Fibroblast of skin of left quadriceps (primary cell): ENCODE measurements at regions not wholly inside any gene's neighbourhood (a gene's known extent, or its start where the extent isn't known, plus 50 kb on each side); places are given as distances from the start of the nearest gene placed in this dataset.
"Not testable (repeated sequence)": the region's sequence is repeated elsewhere in the genome, so short reads cannot be mapped to it uniquely, and the experiment has no call there.

Experiments used
- DNase-seq, 2 experiments: peaks; one replicate each; pipeline ENCODE4 v3.0.0-alpha.2; 2013; ENCODE audit warnings: low read depth in 2 of 2

DNA sequence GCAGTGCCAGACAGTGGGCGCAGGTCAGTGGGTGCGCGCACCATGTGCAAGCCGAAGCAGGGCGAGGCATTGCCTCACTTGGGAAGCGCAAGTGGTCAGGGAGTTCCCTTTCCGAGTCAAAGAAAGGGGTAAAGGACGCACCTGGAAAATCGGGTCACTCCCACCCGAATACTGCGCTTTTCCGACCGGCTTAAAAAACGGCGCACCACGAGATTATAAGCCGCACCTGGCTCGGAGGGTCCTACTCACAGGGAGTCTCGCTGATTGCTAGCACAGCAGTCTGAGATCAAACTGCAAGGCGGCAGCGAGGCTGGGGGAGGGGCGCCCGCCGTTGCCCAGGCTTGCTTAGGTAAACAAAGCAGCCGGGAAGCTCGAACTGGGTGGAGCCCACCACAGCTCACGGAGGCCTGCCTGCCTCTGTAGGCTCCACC is 77.9 kb downstream of the NR4A2 start:
- not testable (repeated sequence) for DNase-seq

DNA sequence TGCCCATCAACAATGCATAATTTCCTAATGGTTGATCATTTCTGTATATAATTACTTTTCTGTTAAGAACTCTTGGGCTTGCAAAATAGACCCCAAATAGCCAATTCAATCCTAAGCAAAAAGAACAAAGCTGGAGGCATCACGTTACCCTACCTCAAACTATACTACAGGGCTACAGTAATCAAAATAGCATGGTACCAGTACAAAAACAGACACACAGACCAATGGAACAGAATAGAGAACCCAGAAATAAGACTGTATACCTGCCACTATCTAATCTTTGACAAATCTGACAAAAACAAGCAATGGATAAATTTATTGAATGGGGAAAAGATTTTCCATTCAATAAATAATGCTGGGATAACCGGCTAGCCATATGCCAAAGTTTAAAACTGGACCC is 78.8 kb downstream of the NR4A2 start:
- no peak for DNase-seq

DNA sequence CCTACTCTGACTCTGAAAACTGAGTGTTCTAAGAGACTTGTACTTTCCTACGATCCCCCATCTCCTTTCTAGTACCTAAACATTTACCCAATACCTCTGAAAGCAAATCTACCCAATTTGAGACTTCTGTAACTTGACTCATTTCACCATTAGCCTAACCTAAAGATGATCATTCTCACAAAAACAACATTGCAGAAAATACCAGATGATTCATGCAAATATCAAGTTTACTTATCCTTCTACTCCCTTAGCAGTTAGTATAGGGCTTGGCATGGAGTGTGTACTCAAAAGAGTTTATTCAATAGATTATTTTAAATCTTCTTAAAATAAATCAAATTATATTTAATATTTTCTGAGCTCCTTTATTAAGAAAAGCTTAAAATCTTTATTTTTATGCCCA is 89.6 kb downstream of the NR4A2 start:
- no peak for DNase-seq

DNA sequence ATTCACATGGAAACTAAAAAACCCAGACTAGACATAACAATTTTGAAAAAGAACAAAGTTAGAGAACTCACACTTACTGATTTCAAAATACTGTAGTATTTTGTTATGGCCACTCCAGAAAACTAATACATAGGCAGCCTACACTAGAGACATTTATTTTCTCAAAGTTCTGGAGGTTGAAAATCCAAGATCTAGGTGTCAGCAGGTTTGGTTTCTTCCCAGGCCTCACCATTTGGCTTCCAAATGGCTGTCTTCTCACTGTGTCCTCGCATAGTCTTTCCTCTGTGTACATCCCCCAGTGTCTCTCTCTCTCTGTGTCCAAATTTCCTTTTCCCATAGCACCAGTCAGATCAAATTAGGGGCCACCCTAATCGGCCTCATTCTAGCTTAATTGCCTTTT is 95.0 kb downstream of the NR4A2 start:
- no peak for DNase-seq

DNA sequence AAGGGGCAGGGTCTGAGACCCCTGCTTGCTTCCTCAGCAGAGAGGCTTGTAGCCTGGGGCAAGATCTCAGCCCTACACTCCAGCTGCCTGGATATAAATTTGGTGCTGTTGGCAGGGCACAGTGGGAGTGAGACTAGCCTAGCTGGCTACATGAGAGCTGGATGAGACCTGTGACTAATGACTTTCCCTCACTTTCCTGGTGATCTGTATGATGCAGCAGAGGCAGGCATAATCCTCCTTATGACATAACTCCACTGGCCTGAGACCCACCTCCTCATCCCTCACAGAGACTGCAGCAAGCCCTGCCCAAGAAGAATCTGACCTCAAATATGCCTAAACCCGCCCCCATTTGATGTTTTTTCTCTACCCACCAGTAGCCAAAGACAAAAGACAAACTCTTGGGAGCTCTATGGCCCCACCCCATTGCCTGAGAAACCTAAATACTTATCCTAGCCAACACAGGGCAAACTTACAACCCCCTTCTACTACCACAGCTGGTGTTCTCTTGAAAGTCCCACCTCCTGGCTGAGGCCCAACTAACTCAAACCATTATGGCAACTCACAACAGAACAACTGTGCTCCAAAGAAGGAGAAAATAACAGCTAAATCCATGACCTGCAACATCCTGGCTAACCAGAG is 102.7 kb downstream of the NR4A2 start:
- DNase-seq = no peak

DNA sequence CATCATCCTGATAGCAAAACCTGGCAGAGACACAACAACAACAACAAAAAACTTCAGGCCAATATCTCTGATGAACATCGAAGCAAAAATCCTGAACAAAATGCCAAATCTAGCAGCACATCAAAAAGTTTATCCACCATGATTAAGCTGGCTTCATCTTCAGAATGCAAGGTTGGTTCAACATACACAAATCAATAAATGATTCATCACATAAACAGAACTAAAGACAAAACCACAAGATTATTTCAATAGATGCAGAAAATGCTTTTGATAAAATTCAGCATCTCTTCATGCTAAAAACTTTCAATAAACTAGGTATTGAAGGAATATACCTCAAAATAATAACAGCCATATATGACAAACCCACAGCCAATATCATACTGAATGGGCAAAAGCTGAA is 109.2 kb downstream of the NR4A2 start:
- DNase-seq = not testable (repeated sequence)

DNA sequence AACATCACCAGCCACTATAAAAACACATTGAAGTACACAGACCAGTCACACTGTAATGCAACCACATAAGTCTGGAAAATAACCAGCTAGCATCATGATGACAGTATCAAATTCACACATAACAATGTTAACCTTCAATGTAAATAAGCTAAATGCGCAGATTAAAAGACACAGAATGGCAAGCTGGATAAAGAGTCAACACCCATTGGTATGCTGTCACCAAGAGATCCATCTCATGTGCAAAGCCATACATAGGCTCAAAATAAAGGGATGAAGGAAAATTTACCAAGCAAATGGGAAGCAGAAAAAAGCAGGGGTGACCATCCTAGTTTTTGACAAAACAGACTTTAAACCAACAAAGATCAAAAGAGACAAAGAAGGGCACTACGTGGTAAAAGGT is 110.8 kb downstream of the NR4A2 start:
- DNase-seq = no peak

DNA sequence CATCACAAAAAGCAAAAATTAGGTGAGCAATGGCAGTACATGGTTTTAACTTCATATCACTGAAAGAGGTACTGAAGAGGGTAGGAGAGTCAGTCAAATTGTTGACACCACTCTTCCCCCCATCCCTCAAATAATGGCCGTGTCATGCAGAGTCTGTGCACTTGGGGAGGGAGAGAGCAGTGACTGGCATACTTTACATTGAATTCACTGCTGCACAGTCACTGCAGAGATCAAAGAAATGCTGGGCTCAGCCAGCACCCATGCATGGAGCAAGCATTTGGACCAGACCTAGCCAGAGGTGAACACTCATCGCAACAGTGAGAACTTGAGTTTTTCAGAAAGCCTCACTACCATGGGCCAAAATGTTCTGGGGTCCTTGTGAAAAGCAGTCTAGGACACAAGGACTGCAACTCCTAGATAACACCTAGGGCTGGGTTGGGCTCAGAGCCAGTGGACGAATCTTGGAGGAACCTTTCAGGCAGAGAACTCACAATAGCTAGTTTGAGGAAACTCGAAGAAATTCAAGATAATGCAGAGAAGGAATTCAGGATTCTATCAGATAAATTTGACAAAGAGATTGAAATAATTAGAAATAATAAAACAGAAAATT is 112.9 kb downstream of the NR4A2 start:
- DNase-seq = no peak

DNA sequence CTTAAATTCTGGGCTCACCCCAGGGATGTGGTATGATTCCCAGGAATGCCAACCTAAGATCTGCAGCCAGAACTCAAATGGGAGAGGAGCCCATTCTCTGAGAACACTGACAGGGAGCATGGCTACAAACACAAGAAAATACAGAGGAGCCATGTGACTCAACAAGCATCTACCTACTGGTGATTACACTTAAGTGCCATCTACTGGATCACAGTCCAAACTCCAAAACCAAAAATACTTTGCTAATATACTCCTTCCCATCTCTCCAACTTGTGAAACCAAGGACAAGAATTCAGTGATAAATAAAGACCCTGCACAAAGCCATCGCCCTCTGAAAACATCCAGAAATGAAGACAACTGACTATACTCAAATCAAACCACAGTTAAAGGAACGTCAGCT is 116.9 kb downstream of the NR4A2 start:
- DNase-seq = no peak

DNA sequence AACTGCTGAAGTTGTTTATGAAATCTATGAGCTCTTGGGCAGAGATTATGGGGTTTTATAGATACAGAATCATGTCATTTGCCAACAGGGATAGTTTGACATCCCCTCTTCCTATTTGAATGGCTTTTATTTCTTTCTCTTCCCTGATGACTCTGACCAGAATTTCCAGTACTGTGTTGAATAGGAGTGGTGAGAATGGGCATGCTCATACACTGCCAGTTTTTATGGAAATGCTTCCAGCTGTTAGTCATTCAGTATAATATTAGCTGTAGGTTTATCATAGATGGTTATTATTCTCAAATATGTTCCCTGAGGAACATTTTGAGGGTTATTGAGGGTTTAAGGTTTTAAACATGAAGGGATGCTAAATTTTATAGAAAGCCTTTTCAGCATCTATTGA is 121.2 kb downstream of the NR4A2 start:
- DNase-seq = no peak

DNA sequence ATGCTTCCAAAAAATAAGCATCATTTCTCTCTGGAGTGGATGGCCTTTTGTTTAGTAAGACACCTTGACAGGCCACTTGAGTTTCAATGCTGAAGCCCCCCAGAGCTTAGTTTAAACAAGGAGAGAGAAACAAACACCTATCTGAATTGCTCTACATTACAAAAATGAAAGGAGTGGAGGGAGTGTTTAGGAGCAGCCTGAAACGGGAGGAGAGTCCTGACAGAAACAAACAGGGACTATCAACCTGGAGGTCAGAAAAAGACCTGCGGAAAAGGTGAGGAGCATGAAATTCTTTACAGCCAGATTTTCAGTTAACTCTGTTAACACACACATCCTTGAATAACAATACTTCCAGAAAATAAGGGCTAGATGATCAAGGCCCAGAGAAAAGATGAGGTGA is 126.2 kb downstream of the NR4A2 start:
- DNase-seq = no peak

DNA sequence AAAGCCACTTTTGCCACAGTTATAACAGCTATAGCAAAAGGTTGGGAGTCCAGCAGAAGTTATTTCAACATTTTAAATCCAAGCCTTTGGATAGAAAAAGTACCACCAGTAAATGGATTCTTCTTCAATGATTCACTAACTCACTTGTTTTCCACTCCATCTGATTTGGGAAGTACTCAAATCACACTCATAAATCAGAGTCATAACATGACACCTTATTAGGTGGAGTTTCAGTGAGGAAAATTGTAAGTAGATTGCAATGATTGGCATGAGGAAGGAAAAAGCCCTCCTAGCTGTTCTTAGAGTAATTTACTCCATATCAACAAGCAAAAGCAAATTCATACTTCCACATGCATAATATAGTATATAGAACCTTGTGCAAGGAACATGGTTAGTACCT is 132.9 kb downstream of the NR4A2 start:
- DNase-seq = no peak

DNA sequence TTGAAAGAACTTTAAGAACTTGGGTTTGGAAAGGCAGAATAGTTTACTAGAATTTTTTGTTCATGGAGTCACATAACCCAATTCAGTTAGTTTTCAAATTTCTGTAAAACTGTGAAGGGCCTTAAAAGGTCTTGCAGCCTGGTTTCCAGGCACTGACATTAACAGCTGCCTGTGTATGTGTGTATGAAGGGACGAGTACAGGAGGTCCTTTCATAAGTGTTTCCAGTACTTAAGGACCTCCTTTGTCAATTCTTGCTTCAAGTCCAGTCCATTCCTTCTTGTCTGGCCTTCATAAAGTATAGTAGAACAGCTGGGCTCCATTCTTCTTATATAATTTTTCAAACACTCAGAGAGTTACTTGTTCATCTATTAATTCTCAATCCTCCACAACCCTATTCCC is 136.5 kb downstream of the NR4A2 start:
- no peak for DNase-seq

DNA sequence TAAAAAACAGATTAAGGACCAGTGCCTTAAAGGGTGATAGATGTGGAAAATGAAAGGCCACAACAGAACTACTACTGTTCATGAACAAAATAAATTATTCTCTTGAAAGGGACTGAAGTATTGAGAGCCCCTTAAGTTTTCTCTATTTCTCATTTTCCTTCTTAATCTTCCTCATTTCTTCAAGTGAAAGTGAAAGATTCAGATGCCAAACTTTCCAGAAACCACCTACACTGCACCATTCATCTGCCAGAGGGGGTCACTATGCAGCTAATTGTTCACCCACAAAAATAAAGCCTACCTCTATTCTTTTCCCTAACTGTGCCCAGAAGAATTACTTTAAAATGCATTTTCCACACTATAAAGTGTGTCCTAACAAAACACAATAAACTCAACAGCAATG is 140.1 kb downstream of the NR4A2 start:
- DNase-seq = no peak

DNA sequence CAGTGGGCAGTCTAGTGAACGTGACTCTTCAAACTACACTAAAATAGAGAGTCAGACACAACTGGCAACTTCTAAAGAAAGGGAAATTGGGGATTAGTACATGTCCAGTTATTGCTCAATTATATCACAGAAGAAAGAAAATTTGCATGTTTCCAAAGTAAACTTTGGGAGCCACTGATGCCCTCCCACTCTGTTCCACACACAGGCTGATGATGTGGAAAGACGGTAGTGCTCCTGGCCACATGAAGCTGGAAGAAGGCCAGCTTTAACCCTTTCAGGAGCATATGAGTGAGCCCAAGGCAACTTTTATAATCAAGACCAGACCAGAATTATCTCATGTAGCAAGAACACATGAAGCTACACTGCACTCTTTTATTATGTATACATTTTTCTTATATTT is 141.0 kb downstream of the NR4A2 start:
- DNase-seq = peak in 1 of 2 experiments; percentile 1

DNA sequence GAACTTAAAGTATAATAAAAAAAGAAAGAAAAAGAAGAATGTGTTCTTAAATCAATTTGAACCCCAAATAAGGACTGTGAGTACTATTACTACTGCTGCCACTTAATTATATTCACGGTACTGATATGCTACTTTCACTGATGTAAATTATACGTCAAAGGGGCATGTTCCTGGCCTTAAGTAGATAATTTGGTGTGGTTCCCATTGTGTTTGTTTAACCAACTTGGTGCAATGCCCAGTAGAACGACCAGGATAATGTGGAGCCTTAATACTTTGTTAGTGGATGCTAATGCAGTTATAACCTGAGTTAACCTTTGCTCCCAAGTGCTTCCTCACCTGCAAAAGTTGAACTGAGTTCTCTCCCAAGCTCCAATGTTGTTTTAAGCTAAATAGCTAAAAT is 142.0 kb downstream of the NR4A2 start:
- no peak for DNase-seq

DNA sequence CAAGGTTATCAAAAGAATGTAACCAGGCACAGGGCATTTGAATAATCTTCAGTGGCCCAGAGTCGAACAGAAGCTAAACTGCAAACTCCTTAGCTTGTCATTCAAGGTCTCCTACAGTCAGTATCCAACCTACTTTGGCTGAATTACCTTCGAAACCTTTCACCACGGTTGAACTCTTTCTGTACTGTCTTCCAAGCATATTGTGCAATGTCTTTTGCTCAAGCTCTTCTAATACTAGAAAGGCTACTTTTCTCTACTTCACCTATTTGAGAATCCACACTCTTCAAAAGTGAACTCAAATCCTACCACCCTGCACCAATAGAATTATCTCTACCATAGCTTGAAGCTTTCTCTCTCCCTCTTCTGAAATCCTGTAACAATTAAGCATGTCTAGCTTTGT is 142.9 kb downstream of the NR4A2 start:
- DNase-seq = no peak

DNA sequence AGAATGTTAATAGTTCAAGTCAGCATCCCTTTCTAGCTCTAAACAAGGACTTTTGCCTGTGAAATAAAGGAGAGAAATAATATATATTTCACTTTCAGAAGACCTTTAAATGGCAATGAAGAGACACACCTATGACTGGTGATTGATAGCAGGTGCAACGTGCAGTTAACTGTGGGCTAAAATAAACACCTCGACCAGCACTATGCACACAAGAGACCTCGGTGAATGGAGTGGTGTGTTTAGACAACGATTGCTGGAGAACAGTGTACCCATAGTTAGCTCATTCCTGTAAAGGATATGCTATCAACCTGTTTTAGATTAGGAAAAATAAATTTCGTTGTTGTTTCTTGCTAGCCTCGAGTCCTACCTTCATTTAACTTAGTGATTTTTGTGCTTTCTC is 143.4 kb downstream of the NR4A2 start:
- no peak for DNase-seq

DNA sequence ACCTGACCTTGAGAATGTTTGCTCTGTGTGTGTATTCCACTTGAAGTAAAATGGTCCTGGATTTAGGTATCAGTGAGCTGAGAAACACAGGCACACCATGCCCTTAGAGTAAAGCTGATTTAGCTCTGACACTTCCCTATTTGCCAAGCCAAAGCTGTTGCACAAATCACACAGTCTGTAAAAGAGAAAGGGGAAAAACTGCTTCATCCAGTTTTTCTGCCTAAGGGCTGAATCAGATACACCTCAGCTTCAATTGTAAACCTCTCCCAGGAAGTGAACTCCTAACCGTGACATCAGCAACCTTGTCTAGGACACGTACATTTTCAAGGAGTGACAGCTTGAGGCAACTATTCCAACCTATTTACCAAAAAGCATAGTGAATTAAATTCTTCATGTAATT is 150.4 kb downstream of the NR4A2 start:
- no peak for DNase-seq

DNA sequence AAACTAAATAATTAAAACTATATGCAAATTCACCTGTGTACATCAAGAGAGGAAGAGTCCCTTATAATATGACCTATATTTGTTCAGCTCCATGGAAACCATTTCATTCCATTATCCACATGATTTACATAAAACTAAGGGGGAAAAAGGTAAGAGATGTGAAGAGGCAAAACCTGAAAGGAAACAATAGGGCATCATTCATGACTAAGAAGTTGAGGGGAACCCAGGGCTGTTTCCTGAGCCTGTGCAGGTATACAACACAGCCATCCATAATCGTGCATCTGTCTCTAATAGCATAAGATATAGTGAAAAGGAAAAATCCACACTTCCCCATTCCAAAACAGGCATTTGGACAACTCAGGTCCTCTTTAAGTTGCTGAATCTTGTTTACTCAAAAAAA is 151.3 kb downstream of the NR4A2 start:
- no peak for DNase-seq

DNA sequence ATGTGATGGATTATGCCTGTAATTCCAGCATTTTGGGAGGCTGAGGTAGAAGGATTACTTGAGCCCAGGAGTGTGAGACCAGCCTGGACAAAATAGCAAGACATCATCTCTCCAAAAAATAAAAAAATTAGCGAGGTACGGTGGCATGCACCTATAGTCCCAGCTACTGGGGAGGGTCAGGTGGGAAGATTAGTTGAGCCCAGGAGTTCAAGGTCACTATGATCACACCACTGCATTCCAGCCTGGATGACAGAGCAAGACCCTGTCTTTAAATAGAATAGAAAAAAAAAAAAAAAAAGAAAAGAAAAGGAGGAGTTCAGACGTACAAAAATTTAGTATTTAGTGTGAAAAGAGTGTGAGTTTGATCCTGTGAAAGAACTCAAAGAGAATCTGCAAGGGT is 154.9 kb downstream of the NR4A2 start:
- no peak for DNase-seq

DNA sequence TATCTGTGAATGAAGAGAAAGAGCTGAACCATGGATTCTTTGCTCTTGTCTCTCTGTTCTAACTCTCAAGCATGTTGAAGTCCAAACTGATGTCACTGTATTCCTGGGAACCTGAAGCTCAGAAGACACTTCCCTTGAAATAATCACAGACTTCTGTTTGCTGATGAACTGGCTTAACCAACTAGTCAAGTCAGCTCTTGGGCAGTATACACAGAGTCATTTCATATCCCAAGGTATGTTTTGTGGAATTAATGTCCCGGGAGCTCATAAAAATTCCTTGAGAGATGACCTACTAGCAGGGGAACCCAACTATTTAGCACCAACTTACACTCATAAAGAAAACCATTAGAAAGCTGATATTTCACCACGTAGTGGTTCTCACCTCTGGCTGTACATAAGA is 156.6 kb downstream of the NR4A2 start:
- DNase-seq = no peak

DNA sequence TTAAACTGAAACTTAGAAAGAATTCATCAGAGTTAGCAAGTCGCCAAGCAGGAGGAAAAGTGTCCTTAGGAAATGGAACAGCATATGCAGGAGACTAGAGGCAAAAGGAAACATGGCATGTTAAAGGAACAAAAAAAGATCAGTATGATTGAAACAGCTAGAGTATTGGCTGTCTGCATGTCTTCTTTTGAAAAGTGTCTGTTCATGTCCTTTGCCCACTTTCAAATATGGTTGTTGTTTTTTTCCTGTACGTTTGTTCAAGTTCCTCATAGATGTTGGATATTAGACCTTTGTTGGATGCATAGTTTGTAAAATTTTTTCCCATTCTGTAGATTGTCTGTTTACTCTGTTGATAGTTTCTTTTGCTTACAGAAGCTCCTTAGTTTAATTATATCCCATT is 161.6 kb downstream of the NR4A2 start:
- DNase-seq = no peak

DNA sequence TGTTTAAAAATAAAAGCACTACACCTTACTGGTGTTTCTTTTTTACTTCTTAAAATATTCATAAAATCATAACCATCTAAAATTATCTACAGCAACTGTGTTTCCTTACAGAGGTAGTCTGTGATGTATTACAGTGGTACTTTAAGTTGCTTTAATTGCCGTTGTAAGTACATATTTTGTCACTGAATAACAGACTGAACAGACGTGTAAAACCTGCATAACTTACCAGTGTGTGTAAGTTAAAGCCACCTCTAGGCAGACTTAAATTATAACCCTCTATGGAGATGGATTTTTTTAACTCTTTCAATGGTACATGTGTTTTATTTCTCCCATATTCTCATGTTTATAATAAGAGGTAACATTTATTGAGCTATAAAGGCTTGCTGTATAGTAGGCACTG is 166.8 kb downstream of the NR4A2 start:
- no peak for DNase-seq
